ENCODE measurements at regions not wholly inside any gene's neighbourhood (a gene's known extent, or its start where the extent isn't known, plus 50 kb on each side); places are given as distances from the start of the nearest gene placed in this dataset.

- Histone ChIP-seq H3K36me3 (ENCODE audit: low read length) (no peaks in the 10 kb centered on the region), H3K79me2 (ENCODE audit: insufficient read depth, low read length) (no peaks in the 10 kb centered on the region), H3K9ac (ENCODE audit: low read length) (no peak overlapping the region), H3F3A (ENCODE audit: insufficient read depth) (no peaks in the 10 kb centered on the region), H3K9me3 (ENCODE audit: insufficient read depth, low read length) (no peaks in the 10 kb centered on the region), H3K27me3 (ENCODE audit: low read length) (no peaks in the 10 kb centered on the region), H3K9me2 (replicated peaks; ENCODE audit: insufficient read depth, low read length) (no peaks in the 10 kb centered on the region), H2AFZ (ENCODE audit: low read depth, low read length, severe bottlenecking) (no peak overlapping the region), H3K4me2 (ENCODE audit: low read depth, low read length, poor library complexity, severe bottlenecking) (no peak overlapping the region), H3K4me3 (ENCODE audit: insufficient read depth, low read length, poor library complexity, severe bottlenecking) (no peak overlapping the region), H4K20me1 (ENCODE audit: low read depth, low read length) (no peaks in the 10 kb centered on the region), H3K27ac (ENCODE audit: low read depth, low read length) (no peak overlapping the region)
- TF ChIP-seq CTCF (IDR thresholded peaks at IDR 0.05; ENCODE audit: insufficient read depth, low read length, poor library complexity, severe bottlenecking) (no peak), EZH2phosphoT487 (conservative IDR thresholded peaks at IDR 0.05; ENCODE audit: low read length) (no peak)
Measured at GRCh38 chr10:4069491-4069890, 284.5 kb upstream of the KLF6 start.

GRCh38 chr10:4068629-4069028, 283.6 kb upstream of the KLF6 start:
- Histone ChIP-seq H4K20me1 (ENCODE audit: low read depth, low read length) (no peaks in the 10 kb centered on the region), H3K9ac (ENCODE audit: low read length) (no peak overlapping the region), H2AFZ (ENCODE audit: low read depth, low read length, severe bottlenecking) (no peak overlapping the region), H3K27ac (ENCODE audit: low read depth, low read length) (no peak overlapping the region), H3K9me2 (replicated peaks; ENCODE audit: insufficient read depth, low read length) (no peaks in the 10 kb centered on the region), H3K4me2 (ENCODE audit: low read depth, low read length, poor library complexity, severe bottlenecking) (no peak overlapping the region), H3K27me3 (ENCODE audit: low read length) (no peaks in the 10 kb centered on the region), H3K9me3 (ENCODE audit: insufficient read depth, low read length) (no peaks in the 10 kb centered on the region), H3F3A (ENCODE audit: insufficient read depth) (no peaks in the 10 kb centered on the region), H3K4me3 (ENCODE audit: insufficient read depth, low read length, poor library complexity, severe bottlenecking) (no peak overlapping the region), H3K36me3 (ENCODE audit: low read length) (no peaks in the 10 kb centered on the region), H3K79me2 (ENCODE audit: insufficient read depth, low read length) (no peaks in the 10 kb centered on the region)
- TF ChIP-seq EZH2phosphoT487 (conservative IDR thresholded peaks at IDR 0.05; ENCODE audit: low read length) (no peak), CTCF (IDR thresholded peaks at IDR 0.05; ENCODE audit: insufficient read depth, low read length, poor library complexity, severe bottlenecking) (no peak)

- no peaks in the 10 kb centered on the region for H3K79me2 ChIP-seq (ENCODE audit: insufficient read depth, low read length)
- no peaks in the 10 kb centered on the region for H3K27me3 ChIP-seq (ENCODE audit: low read length)
- no peak overlapping the region for H2AFZ ChIP-seq (ENCODE audit: low read depth, low read length, severe bottlenecking)
- no peak for TF ChIP-seq EZH2phosphoT487 (conservative IDR thresholded peaks at IDR 0.05; ENCODE audit: low read length)
- no peaks in the 10 kb centered on the region for H3K36me3 ChIP-seq (ENCODE audit: low read length)
- no peak overlapping the region for H3K27ac ChIP-seq (ENCODE audit: low read depth, low read length)
- no peaks in the 10 kb centered on the region for H3K9me2 ChIP-seq (replicated peaks; ENCODE audit: insufficient read depth, low read length)
- H3K4me2 ChIP-seq (ENCODE audit: low read depth, low read length, poor library complexity, severe bottlenecking), result no peak overlapping the region
- no peaks in the 10 kb centered on the region for H3F3A ChIP-seq (ENCODE audit: insufficient read depth)
- H3K4me3 ChIP-seq (ENCODE audit: insufficient read depth, low read length, poor library complexity, severe bottlenecking), result no peak overlapping the region
- no peaks in the 10 kb centered on the region for H4K20me1 ChIP-seq (ENCODE audit: low read depth, low read length)
- H3K9ac ChIP-seq (ENCODE audit: low read length), result no peak overlapping the region
- H3K9me3 ChIP-seq (ENCODE audit: insufficient read depth, low read length), result no peaks in the 10 kb centered on the region
Measured at GRCh38 chr10:4067931-4068561, 283.0 kb upstream of the KLF6 start.

- TF ChIP-seq CTCF (IDR thresholded peaks at IDR 0.05; ENCODE audit: insufficient read depth, low read length, poor library complexity, severe bottlenecking) (no peak), EZH2phosphoT487 (conservative IDR thresholded peaks at IDR 0.05; ENCODE audit: low read length) (no peak)
- no peaks in the 10 kb centered on the region for H3K36me3 ChIP-seq (ENCODE audit: low read length)
- H3K9ac ChIP-seq (ENCODE audit: low read length), result no peak overlapping the region
- no peak overlapping the region for H2AFZ ChIP-seq (ENCODE audit: low read depth, low read length, severe bottlenecking)
- H3K9me2 ChIP-seq (replicated peaks; ENCODE audit: insufficient read depth, low read length), result no peaks in the 10 kb centered on the region
- H4K20me1 ChIP-seq (ENCODE audit: low read depth, low read length), result no peaks in the 10 kb centered on the region
- no peak overlapping the region for H3K4me2 ChIP-seq (ENCODE audit: low read depth, low read length, poor library complexity, severe bottlenecking)
- H3K27ac ChIP-seq (ENCODE audit: low read depth, low read length), result no peak overlapping the region
- no peaks in the 10 kb centered on the region for H3K9me3 ChIP-seq (ENCODE audit: insufficient read depth, low read length)
- H3K27me3 ChIP-seq (ENCODE audit: low read length), result no peaks in the 10 kb centered on the region
- no peak overlapping the region for H3K4me3 ChIP-seq (ENCODE audit: insufficient read depth, low read length, poor library complexity, severe bottlenecking)
- no peaks in the 10 kb centered on the region for H3F3A ChIP-seq (ENCODE audit: insufficient read depth)
- no peaks in the 10 kb centered on the region for H3K79me2 ChIP-seq (ENCODE audit: insufficient read depth, low read length)
Measured at GRCh38 chr10:4067531-4067930, 282.5 kb upstream of the KLF6 start.
